Inferior parietal cortex (tissue), 1 donor: ENCODE measurements at regions not wholly inside any gene's neighbourhood (a gene's known extent, or its start where the extent isn't known, plus 50 kb on each side); places are given as distances from the start of the nearest gene placed in this dataset.
"Not testable (repeated sequence)": the region's sequence is repeated elsewhere in the genome, so short reads cannot be mapped to it uniquely, and the experiment has no call there.

Experiments used
- DNase-seq: peaks from one replicate; pipeline ENCODE4 v3.0.0-alpha.2; 2016; ENCODE audit errors: extremely low spot score

GRCh38 chr6:82576284-82576683 lies 212.7 kb downstream of the TPBG start:
- no peak for DNase-seq

- DNase-seq = no peak
Observed at GRCh38 chr6:82584194-82584695, 220.6 kb downstream of the TPBG start.

DNA sequence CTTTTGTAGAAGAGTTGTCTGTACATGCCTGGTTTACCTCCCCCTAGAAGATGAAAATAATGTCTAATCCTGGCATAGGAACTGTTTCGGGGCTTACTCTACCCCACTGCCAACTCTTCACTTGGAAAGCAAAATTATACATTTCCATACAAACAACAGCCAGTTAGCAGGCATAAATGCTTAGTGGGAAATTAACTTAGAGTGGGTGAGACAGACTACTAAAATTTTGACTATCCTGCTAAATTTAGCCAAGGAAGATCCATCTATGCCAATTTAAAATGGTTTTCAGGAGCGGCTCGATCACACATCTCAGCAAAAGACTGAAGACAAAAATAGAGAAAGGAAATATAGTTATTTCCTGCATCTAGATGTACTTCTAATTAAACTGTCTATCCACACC lies 221.2 kb downstream of the TPBG start:
- no peak for DNase-seq

- DNase-seq = no peak
Observed at GRCh38 chr6:82588020-82588419, 224.4 kb downstream of the TPBG start.

GRCh38 chr6:82588859-82589412 lies 225.3 kb downstream of the TPBG start:
- no peak for DNase-seq

GRCh38 chr6:82589509-82590206 lies 226.0 kb downstream of the TPBG start:
- no peak for DNase-seq

GRCh38 chr6:82597201-82597600 lies 233.6 kb downstream of the TPBG start:
- no peak for DNase-seq

- no peak for DNase-seq
Observed at GRCh38 chr6:82602776-82603175, 239.2 kb downstream of the TPBG start.

DNA sequence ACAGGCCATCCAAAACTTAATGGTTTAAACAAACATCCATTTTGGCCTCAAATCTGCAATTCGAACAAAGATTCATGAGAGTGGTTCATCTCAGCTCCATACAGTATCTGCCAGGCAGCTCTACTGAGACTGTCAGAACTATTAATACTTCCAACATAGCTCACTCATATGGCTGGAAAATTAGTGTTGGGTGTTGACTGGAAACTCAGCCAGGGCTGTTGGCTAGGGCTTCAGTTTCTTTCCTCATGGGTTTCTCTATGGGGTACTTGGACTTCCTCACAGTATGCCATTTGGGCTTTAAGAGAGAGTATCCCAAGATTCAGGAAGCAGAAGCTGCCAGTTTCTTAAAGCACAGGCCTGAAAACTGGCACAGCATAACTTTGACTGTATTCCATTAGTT lies 240.3 kb downstream of the TPBG start:
- DNase-seq = no peak

DNA sequence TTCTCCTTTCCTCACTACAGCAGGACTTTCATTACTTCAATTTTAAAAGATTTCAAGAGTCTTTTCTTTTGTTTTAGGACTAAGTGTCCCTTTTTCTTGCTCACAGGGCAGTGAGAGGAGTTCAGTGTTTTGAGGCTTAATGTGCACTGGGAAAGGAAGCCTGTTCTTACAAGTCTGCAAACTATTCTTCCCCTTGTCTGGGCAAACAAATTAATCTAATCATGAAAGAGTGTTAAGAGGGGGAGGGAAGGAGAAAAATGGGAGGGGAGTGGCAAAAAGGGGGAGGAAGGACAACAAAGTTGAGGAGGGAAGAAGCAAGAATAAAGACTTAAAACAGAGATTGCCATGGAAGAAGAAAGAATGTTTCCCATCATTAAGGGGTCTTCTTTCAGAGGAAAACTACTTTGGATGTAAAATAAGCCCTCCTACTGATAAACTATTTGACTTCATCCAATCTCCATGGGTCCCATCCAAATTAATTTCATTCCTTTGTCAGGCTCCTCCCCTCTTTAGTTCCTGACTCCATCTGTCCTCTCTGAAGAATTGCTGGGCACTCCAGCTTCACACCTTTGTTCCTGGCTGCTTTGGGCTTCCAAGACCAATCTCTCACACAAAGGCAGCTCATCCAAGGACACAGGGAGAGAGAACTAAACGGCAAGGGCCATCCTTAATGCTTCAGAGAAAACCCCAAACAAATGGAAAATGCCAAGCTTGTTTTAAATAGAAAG lies 244.5 kb downstream of the TPBG start:
- no peak for DNase-seq

DNA sequence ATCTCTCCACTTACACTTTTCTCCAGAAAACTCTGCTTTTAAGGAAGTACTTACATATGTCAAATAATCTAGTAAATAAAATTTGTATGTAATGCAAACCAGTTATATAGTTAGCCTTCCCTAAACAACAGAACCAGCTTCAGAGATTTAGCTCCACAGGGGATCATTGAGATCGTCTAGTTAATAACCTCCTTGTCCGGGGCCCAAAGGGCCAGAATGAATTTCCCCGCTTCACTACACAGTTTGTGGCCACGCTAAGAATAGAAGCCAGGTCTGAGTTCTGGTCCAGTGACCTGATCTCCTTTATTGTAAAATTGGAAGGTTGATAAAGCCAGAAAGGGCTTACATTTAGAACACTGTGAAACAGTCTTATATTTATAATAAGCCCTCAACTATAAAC lies 245.2 kb downstream of the TPBG start:
- no peak for DNase-seq

- no peak for DNase-seq
Observed at GRCh38 chr6:82611751-82612150, 248.1 kb downstream of the TPBG start.

DNA sequence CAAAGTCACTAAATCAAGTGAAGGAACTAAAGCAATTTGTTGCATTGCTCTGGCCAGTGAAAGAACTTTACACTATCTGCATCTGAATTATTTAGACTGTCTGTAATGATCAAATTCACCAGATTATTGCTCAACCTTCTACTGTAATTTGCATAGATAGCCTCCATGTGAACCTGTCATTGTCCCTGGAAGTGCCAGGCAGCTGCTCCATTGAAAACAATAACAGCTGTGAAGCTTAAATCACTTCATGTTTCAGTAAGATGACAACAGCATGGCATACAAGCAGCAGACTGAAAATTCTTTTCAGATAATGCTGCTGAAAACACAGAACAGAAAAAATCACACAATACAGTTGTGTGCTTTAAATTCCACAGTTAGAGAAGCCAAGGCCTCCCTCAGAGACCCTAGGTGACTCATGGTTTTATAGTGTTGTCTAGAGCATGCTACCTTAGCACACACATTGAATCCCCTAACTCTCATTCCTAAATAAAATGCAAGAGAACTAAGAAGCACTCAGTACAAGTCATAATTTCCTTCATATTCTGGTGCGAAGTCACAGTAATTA lies 248.9 kb downstream of the TPBG start:
- no peak for DNase-seq

DNA sequence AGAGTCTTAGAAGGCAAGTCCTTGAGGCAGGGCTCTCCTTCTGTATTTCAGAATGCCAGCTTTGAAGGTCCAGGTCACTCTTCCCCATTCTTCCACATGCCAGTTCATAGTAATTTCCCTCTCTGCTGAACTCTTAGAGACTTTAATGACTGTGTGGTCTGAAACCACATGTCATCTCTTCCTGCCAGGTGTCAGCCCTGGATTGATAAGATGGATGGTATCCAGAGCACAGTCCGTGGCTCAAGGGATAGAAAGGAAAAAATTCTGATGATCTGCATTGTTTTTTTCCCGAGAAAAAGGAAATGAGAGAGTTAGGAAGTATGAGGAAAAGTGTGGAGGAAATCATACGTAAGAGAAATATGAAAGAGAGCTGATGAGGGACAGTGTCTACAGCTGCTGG lies 250.9 kb downstream of the TPBG start:
- DNase-seq = no peak

DNA sequence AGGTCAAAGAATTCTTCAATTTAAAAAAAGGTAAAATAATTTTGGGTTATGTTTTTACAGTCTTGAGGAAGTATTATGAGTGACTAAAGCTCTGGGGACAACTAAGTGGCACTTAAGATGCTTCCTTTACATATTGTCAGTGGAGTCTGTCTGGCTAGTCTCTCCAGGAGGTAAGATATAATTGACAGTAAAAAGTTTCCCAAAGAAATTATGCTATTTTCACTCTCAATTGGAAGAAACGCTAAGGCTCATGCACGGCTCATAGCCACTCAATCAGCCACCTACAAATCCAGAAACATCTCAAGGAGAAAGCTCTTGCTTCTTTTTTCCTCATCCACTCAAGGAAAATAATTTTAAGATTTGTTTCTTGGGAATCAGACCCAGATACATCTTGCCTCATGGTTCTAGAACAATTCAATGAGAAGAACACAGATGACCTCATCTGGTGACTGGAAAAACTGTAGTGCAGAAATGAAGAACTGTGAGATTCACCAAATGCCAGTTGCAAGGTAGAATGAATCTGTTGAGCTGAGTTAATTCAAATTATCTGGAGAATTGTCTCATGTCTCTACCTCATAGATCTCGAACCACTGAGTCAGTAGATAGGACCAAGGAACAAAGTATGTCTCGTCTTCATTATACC lies 252.9 kb downstream of the TPBG start:
- peak; percentile 30 for DNase-seq

DNA sequence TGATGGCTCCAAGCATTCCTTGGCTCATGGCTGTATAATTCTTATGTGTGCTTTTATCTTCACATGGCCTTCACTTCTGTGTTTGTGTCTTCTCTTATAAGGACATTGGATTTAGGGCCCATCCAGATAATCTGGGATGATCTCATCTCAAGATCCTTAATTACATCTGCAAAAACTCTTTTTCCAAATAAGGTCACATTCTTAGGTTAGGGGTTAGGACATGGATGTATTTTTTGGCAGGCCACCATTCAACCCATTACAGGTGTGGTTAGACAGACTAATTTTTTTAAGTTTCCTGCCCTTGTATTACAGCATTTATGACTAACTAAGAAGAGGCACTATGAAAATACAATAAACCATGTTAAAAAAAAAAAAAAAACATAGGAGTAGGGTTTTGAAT lies 254.0 kb downstream of the TPBG start:
- DNase-seq = no peak

GRCh38 chr6:82619573-82619972 lies 256.0 kb downstream of the TPBG start:
- no peak for DNase-seq

DNA sequence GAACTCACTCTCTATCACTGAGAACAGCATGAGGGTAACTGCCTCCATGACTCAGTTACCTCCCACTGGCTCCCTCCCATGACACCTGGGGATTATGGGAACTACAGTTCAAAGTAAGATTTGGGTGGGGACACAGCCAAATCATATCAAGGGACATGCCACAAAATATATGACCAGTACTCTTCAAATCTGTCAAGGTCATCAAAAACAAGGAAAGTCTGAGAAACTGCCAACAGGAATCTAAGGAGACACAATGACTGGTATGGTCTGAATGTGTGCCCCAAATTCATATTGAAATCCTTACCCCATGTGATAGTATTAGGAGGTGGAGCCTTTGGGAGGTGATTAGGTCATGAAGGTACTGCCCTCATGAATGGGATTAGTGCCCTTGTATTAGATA lies 258.8 kb downstream of the TPBG start:
- no peak for DNase-seq

GRCh38 chr6:82624251-82624650 lies 260.6 kb downstream of the TPBG start:
- DNase-seq = no peak

- not testable (repeated sequence) for DNase-seq
Observed at GRCh38 chr6:82626946-82627345, 263.3 kb downstream of the TPBG start.

- DNase-seq = no peak
Observed at GRCh38 chr6:82629921-82630320, 266.3 kb downstream of the TPBG start.

- no peak for DNase-seq
Observed at GRCh38 chr6:82641677-82642076, 278.1 kb downstream of the TPBG start.
